Stomach smooth muscle (tissue), 2 donors: ENCODE measurements at regions not wholly inside any gene's neighbourhood (a gene's known extent, or its start where the extent isn't known, plus 50 kb on each side); places are given as distances from the start of the nearest gene placed in this dataset.

Experiments
- H3K27ac ChIP-seq: one replicate; pipeline ENCODE4 v1.7.0; 2013; ENCODE audit warnings: mild to moderate bottlenecking, low read length, inconsistent platforms
- H3K27me3 ChIP-seq, 2 donors: one replicate each; pipeline ENCODE4 v1.7.0; 2013; ENCODE audit warnings: low read length in 2 of 2; ENCODE audit not compliant: insufficient read depth in 2 of 2, control insufficient read depth in 1 of 2
- H3K36me3 ChIP-seq, 2 donors: one replicate each; pipeline ENCODE4 v1.7.0; 2013; ENCODE audit warnings: low read length in 2 of 2; ENCODE audit not compliant: control insufficient read depth in 2 of 2, insufficient read depth in 2 of 2
- H3K4me1 ChIP-seq: one replicate; pipeline ENCODE4 v1.7.0; 2013; ENCODE audit warnings: low read length; ENCODE audit not compliant: control insufficient read depth, insufficient read depth
- H3K4me3 ChIP-seq, 2 donors: one replicate each; pipeline ENCODE4 v1.7.0; 2013; ENCODE audit warnings: low read length in 2 of 2
- H3K9ac ChIP-seq, 2 donors: one replicate each; pipeline ENCODE4 v1.7.0; 2013; ENCODE audit warnings: low read length in 2 of 2, mild to moderate bottlenecking in 1 of 2
- H3K9me3 ChIP-seq, 2 donors: one replicate each; pipeline ENCODE4 v1.7.0; 2013; ENCODE audit warnings: low read length in 2 of 2; ENCODE audit not compliant: control insufficient read depth in 2 of 2
- donor health status: healthy.
- donor health status: Pancreatic carcinoma.

DNA sequence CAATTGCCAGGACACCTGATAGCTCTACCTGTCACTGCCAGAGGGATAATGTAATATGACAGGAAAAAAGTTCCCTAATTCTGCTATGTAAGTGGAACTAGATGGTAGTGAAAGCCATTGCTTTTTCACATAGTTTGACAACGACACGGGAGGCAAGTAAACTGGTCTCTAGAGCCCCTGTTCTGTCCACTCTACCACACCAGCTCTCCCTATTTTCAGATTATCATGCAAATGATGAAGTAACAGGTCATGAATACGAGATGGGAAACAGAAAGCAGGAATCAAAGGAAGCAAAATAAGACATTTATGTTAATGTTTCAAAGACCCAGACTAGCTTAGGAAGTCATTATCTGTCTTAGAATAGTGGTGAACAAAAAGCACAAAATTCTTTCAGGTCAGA, 56.2 kb downstream of the TAF11L14 start:
- Histone ChIP-seq H3K4me3 (no peak overlapping the region), H3K36me3 (no peaks in the 10 kb centered on the region), H3K4me1 (no peaks in the 10 kb centered on the region), H3K9ac (no peak overlapping the region), H3K27me3 (no peaks in the 10 kb centered on the region), H3K27ac (no peak overlapping the region), H3K9me3 (peaks cover 0 to 2% of the 10 kb centered on the region in 2 donors)

DNA sequence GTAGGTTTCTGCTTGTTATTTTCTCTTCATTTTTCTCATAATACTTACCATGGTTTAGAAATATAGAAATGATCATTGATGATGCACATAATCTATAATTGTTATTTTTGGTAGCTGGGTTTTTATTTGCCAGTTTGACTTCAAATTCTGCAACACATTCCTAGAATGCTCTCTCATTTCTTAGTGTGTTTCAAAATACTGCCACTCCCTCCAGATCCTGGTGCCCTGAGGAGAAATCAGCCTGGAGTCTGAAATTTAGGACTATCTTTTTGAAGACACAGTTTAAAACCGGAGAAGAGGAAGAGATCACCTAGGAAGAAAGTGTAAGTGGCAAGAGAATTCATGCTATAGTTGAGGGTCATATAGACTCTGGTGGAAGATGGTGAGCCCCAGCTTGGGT, 57.5 kb downstream of the TAF11L14 start:
- H3K27ac ChIP-seq = no peak overlapping the region
- no peaks in the 10 kb centered on the region for H3K27me3 ChIP-seq
- H3K9ac ChIP-seq = no peak overlapping the region
- no peaks in the 10 kb centered on the region for H3K4me1 ChIP-seq
- H3K9me3 ChIP-seq = peaks cover 0 to 2% of the 10 kb centered on the region in 2 donors
- H3K4me3 ChIP-seq = no peak overlapping the region
- no peaks in the 10 kb centered on the region for H3K36me3 ChIP-seq

DNA sequence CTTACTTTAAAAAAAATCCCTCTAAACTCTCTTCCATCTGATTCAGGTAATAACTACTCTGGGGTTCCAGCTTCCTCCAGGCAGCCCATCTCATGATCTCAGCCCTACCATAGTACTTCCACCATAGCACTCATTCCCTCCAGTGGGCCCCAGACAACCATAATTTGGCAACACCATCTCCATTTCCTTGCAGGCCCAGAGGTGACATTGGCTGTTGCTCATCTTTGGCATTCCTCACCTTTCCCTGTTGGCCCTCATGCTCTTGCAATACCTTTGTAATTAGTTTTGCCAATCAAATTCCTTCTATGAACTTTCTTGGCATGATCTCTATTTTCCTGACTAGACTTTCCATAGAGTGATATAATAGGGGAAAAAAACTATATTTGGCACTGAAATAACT, 60.1 kb downstream of the TAF11L14 start:
- Histone ChIP-seq H3K27ac (no peak overlapping the region), H3K4me1 (no peaks in the 10 kb centered on the region), H3K36me3 (no peaks in the 10 kb centered on the region), H3K9me3 (peaks cover 0 to 2% of the 10 kb centered on the region in 2 donors), H3K27me3 (no peaks in the 10 kb centered on the region), H3K9ac (no peak overlapping the region), H3K4me3 (no peak overlapping the region)

DNA sequence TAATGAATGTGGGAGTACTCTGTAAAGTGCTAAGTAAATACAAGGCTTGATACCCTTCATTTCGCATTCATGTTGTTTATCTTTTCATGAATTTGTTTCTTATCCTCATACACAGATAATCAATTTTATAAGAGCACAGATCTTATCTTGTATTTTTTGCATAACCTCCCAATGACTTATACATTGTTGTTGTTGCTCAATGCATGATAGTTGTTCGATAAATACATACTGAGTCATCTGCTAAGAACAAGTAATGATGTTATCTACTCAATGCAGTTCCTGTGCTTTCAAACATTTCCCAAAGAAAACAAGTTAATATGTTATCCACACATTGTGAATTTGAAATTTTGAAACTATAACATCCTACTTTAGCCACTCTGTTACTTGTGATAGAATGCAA, 60.7 kb downstream of the TAF11L14 start:
- H3K27me3 ChIP-seq = no peaks in the 10 kb centered on the region
- no peak overlapping the region for H3K9ac ChIP-seq
- H3K27ac ChIP-seq = no peak overlapping the region
- no peak overlapping the region for H3K4me3 ChIP-seq
- no peaks in the 10 kb centered on the region for H3K36me3 ChIP-seq
- peaks cover 0 to 2% of the 10 kb centered on the region in 2 donors for H3K9me3 ChIP-seq
- no peaks in the 10 kb centered on the region for H3K4me1 ChIP-seq

DNA sequence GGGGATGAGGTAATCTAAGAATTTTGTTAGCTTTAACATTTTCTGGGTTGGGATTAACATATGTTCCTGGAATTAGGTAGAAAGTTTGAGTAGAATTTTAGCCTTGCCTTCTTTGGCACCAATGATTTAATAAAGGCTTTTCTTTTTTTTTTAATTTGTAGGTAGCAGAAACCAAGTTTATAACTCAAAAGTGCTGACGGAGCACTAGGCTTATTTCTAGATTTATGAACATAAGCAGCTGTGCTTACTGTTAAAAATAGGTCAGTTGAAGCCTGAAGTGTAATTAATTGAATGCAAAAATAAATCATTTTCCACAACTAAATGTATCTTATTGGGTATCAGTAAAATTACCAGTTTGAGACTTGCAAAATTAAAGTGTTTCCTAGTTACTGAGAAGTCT, 62.4 kb downstream of the TAF11L14 start:
- H3K27me3 ChIP-seq = no peaks in the 10 kb centered on the region
- peaks cover 0 to 2% of the 10 kb centered on the region in 2 donors for H3K9me3 ChIP-seq
- no peak overlapping the region for H3K27ac ChIP-seq
- no peak overlapping the region for H3K9ac ChIP-seq
- H3K4me3 ChIP-seq = no peak overlapping the region
- no peaks in the 10 kb centered on the region for H3K36me3 ChIP-seq
- H3K4me1 ChIP-seq = no peaks in the 10 kb centered on the region

DNA sequence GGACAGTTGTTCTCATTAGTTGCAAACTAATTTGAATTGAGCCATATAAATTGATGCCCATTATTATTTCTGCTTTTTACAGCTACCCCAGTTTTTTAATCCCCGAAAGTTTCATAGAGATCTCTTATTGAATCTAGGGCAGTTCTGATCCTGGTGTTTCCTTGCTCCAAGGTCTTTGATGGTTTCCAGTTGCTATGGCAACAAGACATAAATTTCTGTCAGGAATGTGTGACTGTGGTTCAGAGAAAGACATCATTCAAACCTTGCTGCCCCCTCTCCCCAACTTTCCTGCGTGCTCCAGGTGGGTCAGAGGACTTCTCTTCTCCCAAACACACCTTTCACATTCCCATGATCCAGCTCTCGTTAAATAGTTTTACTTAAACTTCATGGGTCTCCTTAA, 63.4 kb downstream of the TAF11L14 start:
- H3K36me3 ChIP-seq = no peaks in the 10 kb centered on the region
- peaks cover 2% of the 10 kb centered on the region in 2 donors for H3K9me3 ChIP-seq
- H3K4me3 ChIP-seq = no peak overlapping the region
- H3K27ac ChIP-seq = no peak overlapping the region
- no peaks in the 10 kb centered on the region for H3K27me3 ChIP-seq
- H3K9ac ChIP-seq = no peak overlapping the region
- no peaks in the 10 kb centered on the region for H3K4me1 ChIP-seq

DNA sequence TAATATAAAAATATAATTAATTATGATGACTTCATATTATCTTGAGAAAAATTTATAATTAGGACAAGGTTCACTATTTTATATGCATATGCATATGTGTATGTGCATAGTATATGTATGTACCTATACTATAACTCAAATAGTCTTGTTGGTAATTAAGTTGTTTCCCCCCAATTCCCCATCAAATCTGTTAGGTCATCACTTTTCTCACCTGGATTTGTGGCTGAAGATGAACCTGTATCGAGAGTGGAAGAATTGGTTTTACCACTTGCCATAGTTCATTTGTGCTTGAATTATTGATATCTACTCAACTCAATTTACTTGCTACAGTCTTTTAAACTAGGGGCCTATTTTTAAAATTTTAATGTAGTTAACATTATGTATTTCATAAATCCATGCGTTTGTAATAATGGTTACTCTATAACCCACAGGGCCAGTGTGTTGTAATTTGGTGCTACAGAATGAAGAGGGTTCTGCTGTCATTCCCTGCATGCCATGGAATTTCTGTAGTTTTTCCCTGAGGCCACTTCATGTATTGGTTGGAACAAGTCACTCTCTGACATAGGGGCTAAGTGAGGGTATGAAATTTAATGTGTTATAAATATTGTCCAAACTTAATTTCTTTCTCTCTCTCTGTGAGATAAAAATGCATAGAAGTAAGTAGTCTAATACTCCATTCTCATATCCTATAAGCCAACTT, 74.9 kb downstream of the TAF11L14 start:
- H3K4me1 ChIP-seq = no peaks in the 10 kb centered on the region
- no peaks in the 10 kb centered on the region for H3K27me3 ChIP-seq
- no peaks in the 10 kb centered on the region for H3K9me3 ChIP-seq
- H3K36me3 ChIP-seq = no peaks in the 10 kb centered on the region
- H3K4me3 ChIP-seq = no peak overlapping the region
- no peak overlapping the region for H3K27ac ChIP-seq
- no peak overlapping the region for H3K9ac ChIP-seq

DNA sequence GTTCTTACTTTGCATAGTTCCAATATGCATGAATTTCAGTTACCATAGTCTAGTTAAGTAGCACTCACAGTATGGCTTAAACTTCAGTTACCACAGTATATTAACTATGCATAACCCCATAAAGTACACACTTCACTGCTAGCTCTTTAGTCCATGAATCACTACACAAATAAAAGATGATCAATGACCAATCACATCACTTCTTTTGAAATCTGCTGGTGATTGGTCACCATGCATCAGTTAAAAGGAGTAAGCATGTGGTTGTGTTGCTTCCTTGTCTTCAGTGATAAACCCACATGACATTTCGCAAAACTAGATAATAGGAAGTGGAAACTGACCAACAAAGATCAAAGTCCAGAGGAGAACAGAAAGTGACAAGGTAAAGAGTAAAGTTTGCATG, 79.0 kb downstream of the TAF11L14 start:
- Histone ChIP-seq H3K27ac (no peak overlapping the region), H3K9me3 (no peaks in the 10 kb centered on the region), H3K9ac (no peak overlapping the region), H3K4me1 (no peaks in the 10 kb centered on the region), H3K36me3 (no peaks in the 10 kb centered on the region), H3K27me3 (no peaks in the 10 kb centered on the region), H3K4me3 (no peak overlapping the region)

DNA sequence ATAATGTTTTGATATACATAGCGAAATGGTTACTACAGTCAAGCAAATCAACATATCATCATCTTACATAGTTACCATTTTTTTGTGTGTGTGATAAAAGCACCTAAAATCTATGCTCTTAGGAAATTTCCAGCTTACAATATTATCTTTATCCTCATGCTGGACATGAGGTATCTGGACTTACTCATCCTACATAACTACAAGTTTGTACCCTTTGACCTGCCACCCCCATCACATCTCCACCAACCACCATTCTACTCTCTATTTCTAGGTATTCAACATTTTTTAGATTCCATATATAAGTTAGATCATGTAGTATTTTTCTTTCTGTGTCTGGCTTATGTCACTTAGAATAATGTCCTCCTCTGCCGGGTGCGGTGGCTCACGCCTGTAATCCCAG, 79.9 kb downstream of the TAF11L14 start:
- H3K9me3 ChIP-seq = no peaks in the 10 kb centered on the region
- H3K27ac ChIP-seq = no peak overlapping the region
- H3K9ac ChIP-seq = no peak overlapping the region
- H3K27me3 ChIP-seq = no peaks in the 10 kb centered on the region
- H3K36me3 ChIP-seq = no peaks in the 10 kb centered on the region
- no peak overlapping the region for H3K4me3 ChIP-seq
- H3K4me1 ChIP-seq = no peaks in the 10 kb centered on the region

DNA sequence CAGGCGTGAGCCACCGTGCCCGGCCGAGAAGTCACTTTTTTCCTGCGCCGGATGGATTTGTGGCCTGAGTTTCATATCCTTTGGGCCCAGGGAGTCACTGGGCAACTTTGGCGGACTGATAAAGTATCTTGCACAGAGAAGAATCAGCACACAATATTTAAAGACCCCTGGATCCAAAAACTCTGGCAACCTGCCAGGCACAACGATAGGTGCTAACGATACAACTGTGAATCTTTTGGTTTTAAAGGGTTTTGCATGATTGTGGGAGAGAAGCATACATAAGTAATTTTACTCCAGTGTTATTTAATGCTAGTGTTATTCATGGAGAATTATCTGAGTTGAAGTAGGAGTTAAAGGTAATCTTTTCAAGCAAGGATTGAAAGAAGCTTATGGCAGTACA, 85.3 kb downstream of the TAF11L14 start:
- H3K9ac ChIP-seq = no peak overlapping the region

DNA sequence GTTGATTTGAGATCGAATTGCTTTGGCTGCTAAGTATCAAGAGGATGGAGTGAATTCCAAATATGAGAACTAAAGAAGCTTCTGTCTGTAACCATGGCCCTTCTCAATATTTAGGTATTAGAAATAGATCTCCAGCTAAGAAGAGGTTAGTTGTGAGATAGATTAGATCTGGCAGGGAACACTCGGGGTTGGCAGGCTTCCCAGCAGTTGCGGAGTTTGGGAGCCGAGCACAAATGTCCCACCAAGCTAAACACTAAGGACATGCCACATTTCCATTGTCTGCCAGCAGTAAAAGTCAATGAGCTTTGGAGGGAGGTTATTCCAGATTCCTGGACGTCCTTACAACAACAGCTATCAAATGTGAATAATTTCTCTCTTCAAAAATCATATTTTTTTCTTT, 85.8 kb downstream of the TAF11L14 start:
- Histone ChIP-seq H3K4me1 (no peaks in the 10 kb centered on the region), H3K4me3 (no peak overlapping the region), H3K9ac (no peak overlapping the region), H3K27me3 (no peaks in the 10 kb centered on the region), H3K36me3 (no peaks in the 10 kb centered on the region), H3K9me3 (no peaks in the 10 kb centered on the region), H3K27ac (no peak overlapping the region)

More for the DNA sequence above, 85.3 kb downstream of the TAF11L14 start:
- Histone ChIP-seq H3K27ac (no peak overlapping the region), H3K4me1 (no peaks in the 10 kb centered on the region), H3K27me3 (no peaks in the 10 kb centered on the region), H3K36me3 (no peaks in the 10 kb centered on the region), H3K4me3 (no peak overlapping the region), H3K9me3 (no peaks in the 10 kb centered on the region)
